ENCODE measurements at regions not wholly inside any gene's neighbourhood (a gene's known extent, or its start where the extent isn't known, plus 50 kb on each side); places are given as distances from the start of the nearest gene placed in this dataset.

- intact Hi-C loops (cut with micrococcal nuclease) (no loop called here), dilution Hi-C loops (cut with MboI; ENCODE audit: extremely low pct_ligation_motif_present, low sequenced_read_pairs) (no loop called here)
- Histone ChIP-seq H4K20me1 (replicated peaks; ENCODE audit: control insufficient read depth, extremely low read depth, insufficient read depth, low read length) (no peaks in the 10 kb centered on the region), H3K9ac (replicated peaks; ENCODE audit: extremely low read depth, insufficient read depth, low read length) (no peak overlapping the region), H3K9me1 (replicated peaks; ENCODE audit: control insufficient read depth, extremely low read depth, insufficient read depth, low read length) (no peaks in the 10 kb centered on the region), H3K4me1 (ENCODE audit: control insufficient read depth, extremely low read depth, insufficient read depth, low read length) (peaks cover 10% of the 10 kb centered on the region), H3K27ac (ENCODE audit: insufficient read depth, low read depth, low read length) (no peak overlapping the region), H3K36me3 (ENCODE audit: control insufficient read depth in 2 of 2, extremely low read depth in 1 of 2, insufficient read depth in 2 of 2, low read length in 2 of 2) (no peaks in the 10 kb centered on the region), H3K4me2 (ENCODE audit: insufficient read depth, low read length) (no peak overlapping the region), H2AFZ (ENCODE audit: low read depth, low read length) (no peak overlapping the region), H3K9me3 (replicated peaks; ENCODE audit: control insufficient read depth, insufficient read depth, low read length) (no peaks in the 10 kb centered on the region), H3K4me3 (replicated peaks in 1 of 3; ENCODE audit: insufficient read depth in 1 of 3, low read depth in 1 of 3, low read length in 3 of 3) (no peak overlapping the region), H3K79me2 (ENCODE audit: control insufficient read depth, insufficient read depth, low read length) (no peaks in the 10 kb centered on the region), H3K27me3 (ENCODE audit: control insufficient read depth in 2 of 2, insufficient read depth in 2 of 2, low read length in 2 of 2) (no peaks in the 10 kb centered on the region)
- CTCF ChIA-PET, result interaction anchor here (1.1 kb wide), 1 partner anchor 87 kb away, joined by 3 read pairs; no protein-coding TSS in a partner anchor
- TF ChIP-seq, protein P1, sequence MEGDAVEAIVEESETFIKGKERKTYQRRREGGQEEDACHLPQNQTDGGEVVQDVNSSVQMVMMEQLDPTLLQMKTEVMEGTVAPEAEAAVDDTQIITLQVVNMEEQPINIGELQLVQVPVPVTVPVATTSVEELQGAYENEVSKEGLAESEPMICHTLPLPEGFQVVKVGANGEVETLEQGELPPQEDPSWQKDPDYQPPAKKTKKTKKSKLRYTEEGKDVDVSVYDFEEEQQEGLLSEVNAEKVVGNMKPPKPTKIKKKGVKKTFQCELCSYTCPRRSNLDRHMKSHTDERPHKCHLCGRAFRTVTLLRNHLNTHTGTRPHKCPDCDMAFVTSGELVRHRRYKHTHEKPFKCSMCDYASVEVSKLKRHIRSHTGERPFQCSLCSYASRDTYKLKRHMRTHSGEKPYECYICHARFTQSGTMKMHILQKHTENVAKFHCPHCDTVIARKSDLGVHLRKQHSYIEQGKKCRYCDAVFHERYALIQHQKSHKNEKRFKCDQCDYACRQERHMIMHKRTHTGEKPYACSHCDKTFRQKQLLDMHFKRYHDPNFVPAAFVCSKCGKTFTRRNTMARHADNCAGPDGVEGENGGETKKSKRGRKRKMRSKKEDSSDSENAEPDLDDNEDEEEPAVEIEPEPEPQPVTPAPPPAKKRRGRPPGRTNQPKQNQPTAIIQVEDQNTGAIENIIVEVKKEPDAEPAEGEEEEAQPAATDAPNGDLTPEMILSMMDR (IDR thresholded peaks at IDR 0.05; ENCODE audit: extremely low read depth in 1 of 2, insufficient read depth in 1 of 2, low read depth in 1 of 2, low read length in 2 of 2), result no peak
- TF ChIP-seq MAX (IDR thresholded peaks at IDR 0.05; ENCODE audit: insufficient read depth, insufficient read length), result no peak
- TF ChIP-seq EZH2 (IDR thresholded peaks at IDR 0.05; ENCODE audit: borderline replicate concordance, low read depth, low read length, severe bottlenecking), result no peak
- no peak for TF ChIP-seq POLR2A (IDR thresholded peaks at IDR 0.05; ENCODE audit: low read depth, low read length)
- no peak for TF ChIP-seq FOS (IDR thresholded peaks at IDR 0.05; ENCODE audit: borderline replicate concordance, insufficient read depth, low read length)
- no peak for TF ChIP-seq MYC (IDR thresholded peaks at IDR 0.05; ENCODE audit: low read depth, low read length)
- TF ChIP-seq GATA2 (IDR thresholded peaks at IDR 0.05; ENCODE audit: insufficient read depth, insufficient read length, low read depth, low read length), result no peak
- no peak for TF ChIP-seq POLR2AphosphoS5 (IDR thresholded peaks at IDR 0.05; ENCODE audit: insufficient read depth, low read depth, low read length)
- no peak for TF ChIP-seq JUN (IDR thresholded peaks at IDR 0.05; ENCODE audit: borderline replicate concordance, insufficient read depth, insufficient read length, low read depth)
- no TSS peak for BruUV-seq (replicated peaks)
- DNase-seq (ENCODE audit: low read depth, low spot score), result no peak
- no peak for FAIRE-seq
- POLR2A ChIA-PET, result no interaction called here
Measured at GRCh38 chr4:83196921-83197320, 82.4 kb upstream of the PLAC8 start.
